ENCODE measurements at regions not wholly inside any gene's neighbourhood (a gene's known extent, or its start where the extent isn't known, plus 50 kb on each side); places are given as distances from the start of the nearest gene placed in this dataset.

DNA sequence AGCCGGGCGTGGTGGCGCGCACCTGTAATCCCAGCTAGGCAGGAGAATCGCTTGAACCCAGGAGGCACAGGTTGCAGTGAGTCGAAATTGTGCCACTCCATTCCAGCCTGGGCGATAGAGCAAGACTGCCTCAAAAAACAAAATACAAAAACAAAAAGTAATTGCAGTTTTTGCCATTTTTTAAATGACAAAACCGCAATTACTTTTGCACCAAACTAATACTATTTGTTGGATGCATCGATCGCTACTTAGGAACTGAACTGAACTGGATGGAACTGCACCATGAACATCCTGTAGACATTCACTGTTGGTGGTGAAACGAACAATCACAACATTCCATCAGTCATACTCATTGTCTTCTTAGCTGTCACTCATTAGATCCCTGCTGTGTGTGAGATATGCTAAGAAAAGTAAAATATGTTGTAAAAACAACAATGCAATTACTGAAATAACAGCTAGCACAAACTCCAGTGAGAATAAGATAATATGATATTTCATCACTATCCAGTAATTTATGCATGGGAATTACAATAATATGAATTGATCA is 341.2 kb downstream of the ACTR3B start:
- no peaks in the 10 kb centered on the region for H3K36me3 ChIP-seq
- H3K4me3 ChIP-seq, result no peak overlapping the region
- DNase-seq, result no peak
- no peaks in the 10 kb centered on the region for H3K9me3 ChIP-seq
- intact Hi-C loops (cut with DNase I; ENCODE audit: low total_unique reads), result no loop called here
- no peaks in the 10 kb centered on the region for H3K27me3 ChIP-seq
- no peak overlapping the region for H3K27ac ChIP-seq
- WGBS, 5 donors, result 83 to 87% (median 85%) methylated on average over 11 of the region's 11 CpGs
- TF ChIP-seq, protein P1, sequence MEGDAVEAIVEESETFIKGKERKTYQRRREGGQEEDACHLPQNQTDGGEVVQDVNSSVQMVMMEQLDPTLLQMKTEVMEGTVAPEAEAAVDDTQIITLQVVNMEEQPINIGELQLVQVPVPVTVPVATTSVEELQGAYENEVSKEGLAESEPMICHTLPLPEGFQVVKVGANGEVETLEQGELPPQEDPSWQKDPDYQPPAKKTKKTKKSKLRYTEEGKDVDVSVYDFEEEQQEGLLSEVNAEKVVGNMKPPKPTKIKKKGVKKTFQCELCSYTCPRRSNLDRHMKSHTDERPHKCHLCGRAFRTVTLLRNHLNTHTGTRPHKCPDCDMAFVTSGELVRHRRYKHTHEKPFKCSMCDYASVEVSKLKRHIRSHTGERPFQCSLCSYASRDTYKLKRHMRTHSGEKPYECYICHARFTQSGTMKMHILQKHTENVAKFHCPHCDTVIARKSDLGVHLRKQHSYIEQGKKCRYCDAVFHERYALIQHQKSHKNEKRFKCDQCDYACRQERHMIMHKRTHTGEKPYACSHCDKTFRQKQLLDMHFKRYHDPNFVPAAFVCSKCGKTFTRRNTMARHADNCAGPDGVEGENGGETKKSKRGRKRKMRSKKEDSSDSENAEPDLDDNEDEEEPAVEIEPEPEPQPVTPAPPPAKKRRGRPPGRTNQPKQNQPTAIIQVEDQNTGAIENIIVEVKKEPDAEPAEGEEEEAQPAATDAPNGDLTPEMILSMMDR (IDR thresholded peaks at IDR 0.05), result no peak
- TF ChIP-seq EP300 (IDR thresholded peaks at IDR 0.05) (no peak), POLR2A (IDR thresholded peaks at IDR 0.05) (no peak), POLR2AphosphoS5 (IDR thresholded peaks at IDR 0.05) (no peak)
- no peaks in the 10 kb centered on the region for H3K4me1 ChIP-seq

DNA sequence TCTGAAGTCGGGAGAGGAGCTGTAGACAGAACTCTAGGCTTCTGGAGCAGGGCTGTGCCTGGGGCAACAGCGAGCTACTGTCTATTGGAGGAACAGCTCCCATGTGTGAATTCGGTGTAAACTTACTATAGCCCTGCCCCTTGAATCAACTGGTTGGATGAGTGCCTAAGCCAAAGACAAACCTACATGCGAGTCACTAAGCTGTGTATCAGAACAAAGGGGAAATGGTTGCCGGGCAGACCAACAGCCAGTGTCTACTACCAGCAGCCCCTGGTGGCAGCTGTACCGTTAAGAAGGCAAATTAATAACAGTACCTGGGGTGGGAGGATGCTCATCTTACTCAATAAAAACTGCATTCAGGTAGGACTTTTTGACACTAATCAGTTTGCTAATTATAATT is 343.6 kb downstream of the ACTR3B start:
- no peak for TF ChIP-seq EP300 (IDR thresholded peaks at IDR 0.05)
- no peak for TF ChIP-seq POLR2A (IDR thresholded peaks at IDR 0.05)
- TF ChIP-seq, protein P1 (IDR thresholded peaks at IDR 0.05), result no peak
- TF ChIP-seq POLR2AphosphoS5 (IDR thresholded peaks at IDR 0.05), result no peak
- 69 to 80% (median 77%) methylated on average over 6 of the region's 6 CpGs for WGBS, 5 donors
- H3K4me1 ChIP-seq, result no peaks in the 10 kb centered on the region

DNA sequence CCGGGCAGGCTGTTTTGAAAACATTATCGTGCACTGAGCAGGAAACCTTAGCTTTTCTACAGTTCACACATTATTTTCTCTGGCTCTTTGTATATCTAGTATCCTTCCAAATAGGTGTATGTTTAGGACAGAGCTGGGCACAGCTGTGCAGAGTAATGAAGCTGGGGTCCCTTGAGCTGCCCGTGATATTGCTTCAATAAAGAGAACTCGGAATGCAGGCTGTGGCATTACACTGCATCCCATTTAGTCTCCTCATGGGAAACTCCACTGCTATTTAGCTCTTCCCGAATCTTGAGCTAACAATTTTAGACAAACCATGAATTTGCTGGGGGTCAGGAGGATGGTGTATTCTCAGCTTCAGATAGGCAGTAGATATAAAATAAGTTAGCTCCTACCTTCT is 348.3 kb downstream of the ACTR3B start:
- no peak for DNase-seq
- Histone ChIP-seq H3K36me3 (no peaks in the 10 kb centered on the region), H3K9me3 (peaks cover 0 to 38% (median 7%) of the 10 kb centered on the region in 4 donors), H3K27me3 (no peaks in the 10 kb centered on the region), H3K27ac (no peak overlapping the region), H3K4me3 (no peak overlapping the region), H3K4me1 (no peaks in the 10 kb centered on the region)
- 64 to 83% (median 79%) methylated on average over 5 of the region's 5 CpGs for WGBS, 5 donors
- TF ChIP-seq, protein P1 (IDR thresholded peaks at IDR 0.05), result no peak
- no peak for TF ChIP-seq POLR2AphosphoS5 (IDR thresholded peaks at IDR 0.05)
- TF ChIP-seq POLR2A (IDR thresholded peaks at IDR 0.05), result no peak
- TF ChIP-seq EP300 (IDR thresholded peaks at IDR 0.05), result no peak
- intact Hi-C loops (cut with DNase I; ENCODE audit: low total_unique reads), result no loop called here

More for the DNA sequence above, 343.6 kb downstream of the ACTR3B start:
- Histone ChIP-seq H3K27me3 (no peaks in the 10 kb centered on the region), H3K4me3 (no peak overlapping the region), H3K27ac (no peak overlapping the region), H3K36me3 (no peaks in the 10 kb centered on the region), H3K9me3 (peaks cover 0 to 13% (median 0%) of the 10 kb centered on the region in 4 donors)
- intact Hi-C loops (cut with DNase I; ENCODE audit: low total_unique reads), result no loop called here
- no peak for DNase-seq

DNA sequence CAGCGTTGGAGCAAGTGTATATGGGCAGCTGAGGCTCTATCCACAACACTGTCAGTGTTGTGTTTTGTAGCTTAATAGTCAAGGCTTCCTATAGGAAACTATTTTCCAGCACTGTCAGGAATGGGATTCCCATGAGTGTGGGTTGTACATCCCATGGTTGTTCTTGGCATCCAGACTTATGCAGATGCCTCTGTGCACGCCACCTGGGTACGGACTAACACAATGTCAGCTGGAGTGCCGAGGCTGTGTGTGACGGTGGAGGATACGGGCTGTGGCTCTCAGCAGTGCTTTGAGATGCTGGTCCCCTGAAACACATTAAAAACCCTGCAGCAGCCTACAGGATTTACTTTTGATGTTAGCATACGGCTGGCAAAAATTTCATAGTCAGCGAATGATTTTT is 350.0 kb downstream of the ACTR3B start:
- intact Hi-C loops (cut with DNase I; ENCODE audit: low total_unique reads), result no loop called here
- H3K27me3 ChIP-seq, result no peaks in the 10 kb centered on the region
- no peak overlapping the region for H3K27ac ChIP-seq
- H3K9me3 ChIP-seq, result peaks cover 0 to 38% (median 7%) of the 10 kb centered on the region in 4 donors
- H3K36me3 ChIP-seq, result no peaks in the 10 kb centered on the region
- DNase-seq, result no peak
- H3K4me3 ChIP-seq, result no peak overlapping the region
- H3K4me1 ChIP-seq, result no peaks in the 10 kb centered on the region
- TF ChIP-seq POLR2AphosphoS5 (IDR thresholded peaks at IDR 0.05), result no peak
- no peak for TF ChIP-seq POLR2A (IDR thresholded peaks at IDR 0.05)
- no peak for TF ChIP-seq EP300 (IDR thresholded peaks at IDR 0.05)
- TF ChIP-seq, protein P1 (IDR thresholded peaks at IDR 0.05), result no peak
- WGBS, 5 donors, result 89 to 92% (median 90%) methylated on average over 5 to 8 of the region's 8 CpGs
